ENCODE measurements at regions not wholly inside any gene's neighbourhood (a gene's known extent, or its start where the extent isn't known, plus 50 kb on each side); places are given as distances from the start of the nearest gene placed in this dataset.

DNA sequence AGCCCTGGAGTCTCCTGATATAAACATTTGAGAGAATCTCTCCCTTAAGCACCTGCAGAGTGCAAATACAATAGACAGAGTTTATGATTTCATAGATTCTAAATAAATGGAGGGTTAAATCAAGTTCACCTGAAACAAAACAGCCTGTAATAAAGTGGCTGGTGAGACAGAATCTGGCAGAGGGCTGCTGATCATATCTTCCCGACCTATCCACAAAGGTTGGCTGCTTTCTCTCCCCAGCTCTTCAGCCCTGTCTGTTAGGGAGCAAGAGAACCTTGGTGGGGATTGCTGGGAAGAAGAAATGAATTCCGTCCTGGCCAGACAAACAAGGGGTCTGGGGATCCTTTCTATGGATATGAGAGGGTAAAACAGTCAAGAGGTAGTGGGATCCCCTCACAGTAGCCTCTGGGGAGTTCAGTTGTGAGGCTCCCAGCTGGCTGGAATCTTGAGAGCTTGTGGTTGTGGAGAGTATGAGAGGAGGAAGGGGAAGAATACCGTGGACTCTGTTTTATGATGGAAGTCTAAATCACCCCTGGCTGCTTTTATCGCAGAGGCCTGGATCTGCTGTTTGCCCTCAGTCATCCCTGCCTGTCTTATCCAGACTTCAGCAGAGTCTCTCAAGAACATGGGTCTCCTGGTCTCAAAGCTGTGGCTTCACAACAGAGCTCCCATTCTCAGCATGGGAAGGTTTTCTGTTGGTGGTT, 451.3 kb downstream of the NTRK3 start:
- DNase-seq: no peak

- DNase-seq: no peak
These were observed 452.1 kb downstream of the NTRK3 start for GRCh38 chr15:87804451-87804850.

DNA sequence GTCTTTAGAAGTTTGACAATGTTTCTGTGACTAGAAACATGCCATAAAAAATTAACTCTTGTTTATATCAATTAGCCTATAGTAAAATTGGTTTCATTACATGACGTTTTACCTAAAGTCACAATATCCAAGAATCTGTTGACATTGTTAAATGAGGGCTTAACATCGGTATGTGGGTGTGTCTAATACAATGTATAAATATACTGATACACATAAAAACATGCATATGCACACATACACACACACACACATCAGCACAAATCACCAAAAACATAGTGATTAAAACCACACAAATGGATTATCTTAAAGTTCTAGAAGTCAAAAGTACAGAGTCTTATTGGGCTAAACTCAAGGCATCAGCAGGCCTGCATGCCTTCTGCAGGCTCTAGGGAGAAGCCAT, 456.7 kb downstream of the NTRK3 start:
- DNase-seq: no peak

GRCh38 chr15:87799428-87799827, 457.1 kb downstream of the NTRK3 start:
- DNase-seq: no peak

- no peak for DNase-seq
These were observed 462.8 kb downstream of the NTRK3 start for GRCh38 chr15:87793725-87794124.

GRCh38 chr15:87792250-87793040, 464.1 kb downstream of the NTRK3 start:
- no peak for DNase-seq

DNA sequence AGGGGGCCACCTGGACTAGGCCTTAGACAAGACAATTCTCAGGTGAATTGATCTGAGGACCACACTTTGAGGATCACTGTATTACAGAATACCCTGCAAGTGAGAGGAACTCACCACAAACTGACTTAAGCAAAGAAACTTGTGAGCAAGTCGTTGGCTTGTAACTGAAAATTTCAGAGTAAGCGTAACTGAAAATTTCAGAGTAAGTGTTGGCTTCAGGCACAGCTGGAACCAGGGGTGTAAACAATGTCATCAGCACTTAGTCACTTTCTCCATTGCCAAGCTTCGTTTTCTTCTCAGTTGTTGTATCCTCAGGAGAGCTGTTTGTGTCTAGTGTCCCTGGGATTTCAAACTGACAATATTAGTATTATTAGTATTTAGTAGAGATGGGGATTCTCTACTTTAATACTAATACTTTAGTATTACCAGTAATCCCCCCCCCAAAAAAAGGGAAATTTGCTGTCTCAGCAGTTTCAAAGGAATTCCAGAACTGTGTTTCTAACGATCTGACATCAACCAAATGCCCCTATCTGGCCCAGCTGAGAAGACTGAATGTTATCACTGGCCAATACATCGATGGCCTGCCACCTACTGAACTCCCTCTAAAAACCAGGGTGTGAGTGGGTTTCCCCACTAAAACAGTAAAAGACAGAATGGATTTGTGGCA, 474.4 kb downstream of the NTRK3 start:
- DNase-seq: no peak

- DNase-seq: no peak
These were observed 476.8 kb downstream of the NTRK3 start for GRCh38 chr15:87779746-87780145.

- DNase-seq: no peak
These were observed 478.2 kb downstream of the NTRK3 start for GRCh38 chr15:87778358-87778757.

GRCh38 chr15:87777054-87777561, 479.4 kb downstream of the NTRK3 start:
- DNase-seq: no peak

DNA sequence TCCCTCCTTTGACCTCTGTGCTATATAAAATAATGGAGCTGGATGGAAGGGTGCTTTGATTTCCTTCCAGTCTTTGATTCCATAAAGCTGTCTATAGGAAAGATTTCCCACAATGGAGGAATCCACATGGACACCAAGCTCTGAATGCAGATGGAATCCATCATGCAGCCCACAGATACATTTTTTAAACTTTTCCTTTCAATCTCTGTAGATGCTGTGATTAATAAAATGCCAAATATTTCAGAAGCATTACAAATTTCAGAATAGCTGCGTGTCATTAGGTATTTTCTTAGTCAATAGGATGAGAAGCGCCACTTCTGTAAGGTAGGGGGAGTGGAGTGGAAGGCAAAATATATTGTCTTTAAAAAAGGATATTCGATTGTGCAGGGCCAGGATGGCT, 489.0 kb downstream of the NTRK3 start:
- no peak for DNase-seq

- no peak for DNase-seq
These were observed 491.9 kb downstream of the NTRK3 start for GRCh38 chr15:87764461-87765240.

- DNase-seq: no peak
These were observed 492.7 kb downstream of the NTRK3 start for GRCh38 chr15:87763837-87764236.

DNA sequence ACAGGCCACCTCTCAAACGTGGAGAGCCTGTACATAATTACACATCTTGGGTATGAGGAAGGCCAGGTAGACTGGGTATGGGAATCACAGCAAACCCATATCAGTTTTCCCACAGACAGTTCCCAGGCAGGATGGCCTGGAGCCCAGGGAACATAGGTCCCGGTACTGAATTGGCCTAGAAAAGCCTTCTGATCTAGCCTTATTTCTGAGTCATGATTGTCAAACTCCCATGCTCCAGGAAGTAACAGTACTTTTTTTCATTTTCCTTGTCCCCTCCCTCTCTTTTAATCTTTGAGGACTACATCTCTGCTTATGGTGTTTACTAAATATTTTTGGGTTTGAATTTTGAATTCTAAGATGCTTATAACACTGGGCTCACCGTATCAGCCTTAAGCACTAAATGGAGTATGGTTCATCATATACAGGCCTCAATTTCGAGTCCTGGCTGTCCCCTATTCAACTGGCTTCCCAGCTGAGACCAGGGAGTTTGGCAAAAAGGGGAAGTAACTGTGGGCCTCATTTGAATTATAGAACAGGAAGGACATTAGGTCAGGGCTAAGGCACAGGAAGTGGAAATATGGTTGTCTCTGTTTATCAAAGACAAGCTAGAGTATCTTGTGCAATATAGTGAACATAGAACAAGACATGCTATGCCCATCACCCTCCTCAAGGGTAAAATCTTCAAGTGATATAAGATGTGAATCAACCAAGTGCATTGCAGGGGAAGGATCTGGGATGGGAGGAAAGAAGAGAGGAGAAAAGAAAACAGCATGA, 494.6 kb downstream of the NTRK3 start:
- DNase-seq: no peak

- DNase-seq: no peak
These were observed 495.8 kb downstream of the NTRK3 start for GRCh38 chr15:87760547-87761314.

GRCh38 chr15:87758794-87759418, 497.6 kb downstream of the NTRK3 start:
- DNase-seq: no peak

DNA sequence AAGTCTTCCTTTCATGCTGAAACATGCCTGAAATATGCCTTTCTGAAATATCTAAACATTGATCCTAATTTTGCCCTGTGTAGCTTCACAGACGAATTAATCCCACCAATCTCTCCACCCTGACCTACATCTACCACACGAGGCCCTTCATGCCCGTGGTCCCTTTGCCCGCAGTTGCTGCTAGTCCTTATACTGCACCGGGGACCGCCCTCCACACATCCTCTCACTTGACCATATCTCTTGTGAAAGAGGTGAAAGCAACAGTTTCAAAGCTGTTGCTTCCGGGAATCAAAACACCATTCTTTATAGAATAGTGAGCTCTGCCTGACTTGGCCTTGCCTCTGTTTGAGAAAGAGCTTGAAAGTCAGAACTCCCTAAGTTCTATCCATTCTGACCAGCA, 499.5 kb downstream of the NTRK3 start:
- no peak for DNase-seq

DNA sequence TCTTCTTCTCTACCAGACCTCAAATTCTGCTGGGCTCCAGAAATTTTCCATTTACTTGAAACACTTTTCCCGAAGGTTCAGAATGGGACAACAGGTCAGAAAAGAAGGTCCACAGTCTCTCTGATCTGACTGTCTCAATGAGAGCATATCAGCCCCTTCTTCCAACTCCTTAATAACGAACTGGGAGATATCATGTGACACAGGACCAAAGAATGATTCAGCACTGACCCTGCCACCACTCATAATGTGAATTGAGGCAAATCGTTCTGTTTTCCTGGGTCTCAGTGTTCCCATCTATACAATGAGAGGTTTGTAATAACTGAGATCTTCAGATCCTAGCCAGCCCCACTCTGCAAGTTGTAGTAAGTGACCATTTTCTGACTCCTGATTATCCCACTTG, 500.5 kb downstream of the NTRK3 start:
- no peak for DNase-seq

DNA sequence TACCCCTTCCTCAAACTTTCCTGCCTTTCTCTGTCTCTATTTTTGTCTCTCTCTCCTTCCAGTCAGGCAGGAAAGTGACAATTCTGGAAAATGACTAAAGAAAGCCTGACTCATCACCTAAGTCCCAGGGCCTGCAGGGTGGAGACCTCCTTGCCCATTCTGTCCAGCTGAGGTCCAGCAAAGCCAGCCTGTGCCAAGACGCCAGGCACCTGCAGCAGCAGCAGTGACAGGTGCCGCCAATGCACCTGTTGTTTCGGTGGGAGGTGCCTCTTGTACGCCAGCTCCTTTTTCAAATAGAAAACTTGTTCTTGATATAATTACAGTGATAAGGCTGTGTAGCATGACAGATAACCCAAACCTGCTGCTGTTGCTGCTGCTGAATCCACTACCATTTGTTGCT, 501.3 kb downstream of the NTRK3 start:
- DNase-seq: no peak

- DNase-seq: no peak
These were observed 503.0 kb downstream of the NTRK3 start for GRCh38 chr15:87753539-87753938.

Data from stimulated activated CD4-positive, alpha-beta T cell treated with anti-CD3 and anti-CD28 coated beads, Interleukin-4, amount 100 ng/mL, for 24 hours (primary cell).